Stimulated activated CD4-positive, alpha-beta T cell treated with anti-CD3 and anti-CD28 coated beads, Interleukin-2, amount 100 ng/mL, for 24 hours (primary cell): ENCODE measurements at regions not wholly inside any gene's neighbourhood (a gene's known extent, or its start where the extent isn't known, plus 50 kb on each side); places are given as distances from the start of the nearest gene placed in this dataset.
"Not testable (repeated sequence)": the region's sequence is repeated elsewhere in the genome, so short reads cannot be mapped to it uniquely, and the experiment has no call there.

Experiments used
- DNase-seq, 2 donors: peaks; one replicate each; pipeline ENCODE4 v3.0.0-alpha.2; 2020

- not testable (repeated sequence) for DNase-seq
These were observed 107.0 kb downstream of the OTUD1 start for GRCh38 chr10:23545866-23546265.

- DNase-seq: no peak
These were observed 118.0 kb downstream of the OTUD1 start for GRCh38 chr10:23556727-23557440.

GRCh38 chr10:23557777-23558176 is 118.9 kb downstream of the OTUD1 start:
- no peak for DNase-seq

GRCh38 chr10:23558361-23558799 is 119.5 kb downstream of the OTUD1 start:
- no peak for DNase-seq

GRCh38 chr10:23568996-23569395 is 130.1 kb downstream of the OTUD1 start:
- no peak for DNase-seq

- no peak for DNase-seq
These were observed 133.0 kb downstream of the OTUD1 start for GRCh38 chr10:23571884-23572283.

- no peak for DNase-seq
These were observed 143.1 kb downstream of the OTUD1 start for GRCh38 chr10:23581906-23582450.

GRCh38 chr10:23584396-23584795 is 145.5 kb downstream of the OTUD1 start:
- DNase-seq: no peak

- DNase-seq: no peak
These were observed 146.3 kb downstream of the OTUD1 start for GRCh38 chr10:23585186-23585585.

GRCh38 chr10:23585666-23586065 is 146.8 kb downstream of the OTUD1 start:
- DNase-seq: no peak

GRCh38 chr10:23595278-23595677 is 156.4 kb downstream of the OTUD1 start:
- DNase-seq: not testable (repeated sequence)

GRCh38 chr10:23604613-23605012 is 165.7 kb downstream of the OTUD1 start:
- DNase-seq: no peak

GRCh38 chr10:23606456-23606855 is 167.6 kb downstream of the OTUD1 start:
- DNase-seq: no peak

- DNase-seq: no peak
These were observed 170.1 kb downstream of the OTUD1 start for GRCh38 chr10:23608926-23609325.

GRCh38 chr10:23610626-23611307 is 171.9 kb downstream of the OTUD1 start:
- no peak for DNase-seq

- DNase-seq: no peak
These were observed 172.6 kb downstream of the OTUD1 start for GRCh38 chr10:23611308-23612029.

GRCh38 chr10:23613900-23614299 is 175.0 kb downstream of the OTUD1 start:
- no peak for DNase-seq

- no peak for DNase-seq
These were observed 175.6 kb downstream of the OTUD1 start for GRCh38 chr10:23614483-23614882.

- no peak for DNase-seq
These were observed 191.5 kb downstream of the OTUD1 start for GRCh38 chr10:23630376-23630775.

GRCh38 chr10:23630885-23631284 is 192.0 kb downstream of the OTUD1 start:
- no peak for DNase-seq

GRCh38 chr10:23643111-23643780 is 204.4 kb downstream of the OTUD1 start:
- no peak for DNase-seq

- no peak for DNase-seq
These were observed 209.7 kb downstream of the OTUD1 start for GRCh38 chr10:23648618-23649017.

GRCh38 chr10:23656735-23657134 is 217.9 kb downstream of the OTUD1 start:
- no peak for DNase-seq
